Esophagus muscularis mucosa (tissue), 4 donors: ENCODE measurements at regions not wholly inside any gene's neighbourhood (a gene's known extent, or its start where the extent isn't known, plus 50 kb on each side); places are given as distances from the start of the nearest gene placed in this dataset.

Source experiments
- DNase-seq: peaks from one replicate; pipeline ENCODE4 v3.0.0-alpha.2; 2017; ENCODE audit errors: extremely low spot score
- H3K27ac ChIP-seq, 4 donors: fragments of 200-600 bp; sonication (generic); replicated peaks in 1 of 4; 1 replicate in 3 of 4; 2 replicates in 1 of 4; pipeline ENCODE4 v1.5.1; 2016 to 2019; ENCODE audit warnings: mild to moderate bottlenecking in 1 of 4
- H3K27me3 ChIP-seq, 4 donors: fragments of 200-600 bp; sonication (generic); one replicate each; pipeline versions ENCODE4 v1.5.1 to v1.6.0; 2016 to 2019
- H3K36me3 ChIP-seq, 4 donors: fragments of 200-600 bp; sonication (generic); one replicate each; pipeline ENCODE4 v1.5.1; 2016 to 2019
- H3K4me1 ChIP-seq, 4 donors: fragments of 200-600 bp; sonication (generic); one replicate each; pipeline ENCODE4 v1.5.1; 2016 to 2019
- H3K4me3 ChIP-seq, 4 donors: fragments of 200-600 bp; sonication (generic); 1 replicate in 2 of 4; 2 replicates in 2 of 4; pipeline ENCODE4 v1.5.1; 2016 to 2019; ENCODE audit warnings: mild to moderate bottlenecking in 4 of 4, moderate library complexity in 1 of 4
- H3K9me3 ChIP-seq, 4 donors: fragments of 200-600 bp; sonication (generic); 1 replicate in 3 of 4; 2 replicates in 1 of 4; pipeline ENCODE4 v1.5.1; 2016 to 2019
- CTCF ChIP-seq, 3 experiments: fragments of 200-600 bp in 2 of 3; fragments of 450-650 bp in 1 of 3; sonication (generic) in 2 of 3; IDR thresholded peaks; one replicate each; pipeline ENCODE4 v1.5.1; 2017 to 2019; ENCODE audit warnings: antibody characterized with exemption in 3 of 3, mild to moderate bottlenecking in 2 of 3, moderate library complexity in 1 of 3
- EP300 ChIP-seq: sonication (generic); formaldehyde crosslinking; IDR thresholded peaks from one replicate; pipeline ENCODE4 v1.6.1; 2017; ENCODE audit warnings: antibody characterized with exemption
- POLR2A ChIP-seq: fragments of 450-650 bp; IDR thresholded peaks from one replicate; pipeline ENCODE4 v1.6.1; 2017; ENCODE audit warnings: antibody characterized with exemption, moderate library complexity, mild to moderate bottlenecking, low read depth
- POLR2AphosphoS5 ChIP-seq, 2 donors: sonication (generic); formaldehyde crosslinking; IDR thresholded peaks; one replicate each; pipeline ENCODE4 v1.6.1; 2017; ENCODE audit warnings: antibody characterized with exemption in 2 of 2
- WGBS: methylation state at CpG from one replicate; pipeline ENCODE4 v1.1.5; 2018; 5-methylcytosine and 5-hydroxymethylcytosine counted together
- intact Hi-C: fragments of 100-400 bp; cut with DNase I; formaldehyde crosslinking; loops from one replicate; pipeline ENCODE4 v1.15.1; 2023

- Histone ChIP-seq H3K4me3 (no peak overlapping the region), H3K27ac (peak overlapping the region in 3 of 4 donors; percentile 3 to 57 (median 35)), H3K36me3 (no peaks in the 10 kb centered on the region), H3K27me3 (no peaks in the 10 kb centered on the region), H3K9me3 (no peaks in the 10 kb centered on the region), H3K4me1 (peaks cover 0 to 19% (median 11%) of the 10 kb centered on the region in 4 donors)
- intact Hi-C loops: no loop called here
- WGBS: 9% methylated on average over 1 of the region's 1 CpG
- DNase-seq: no peak
- no peak for TF ChIP-seq CTCF (IDR thresholded peaks at IDR 0.05)
- no peak for TF ChIP-seq POLR2A
Observed at GRCh38 chr6:63447134-63447533, 125.1 kb upstream of the LOC128125822 start.

GRCh38 chr6:63448229-63448628, 124.1 kb upstream of the LOC128125822 start:
- Histone ChIP-seq H3K27ac (peak overlapping the region in 1 of 4 donors; percentile 25), H3K4me1 (peaks cover 0 to 19% (median 11%) of the 10 kb centered on the region in 4 donors), H3K4me3 (no peak overlapping the region), H3K27me3 (no peaks in the 10 kb centered on the region), H3K36me3 (no peaks in the 10 kb centered on the region), H3K9me3 (no peaks in the 10 kb centered on the region)
- intact Hi-C loops: no loop called here
- DNase-seq: no peak
- TF ChIP-seq POLR2A: no peak
- no peak for TF ChIP-seq EP300
- no peak for TF ChIP-seq CTCF (IDR thresholded peaks at IDR 0.05)
- TF ChIP-seq POLR2AphosphoS5 (IDR thresholded peaks at IDR 0.05): no peak
- WGBS: 54% methylated on average over 5 of the region's 5 CpGs

GRCh38 chr6:63449714-63450113, 122.6 kb upstream of the LOC128125822 start:
- 74% methylated on average over 2 of the region's 2 CpGs for WGBS
- no peaks in the 10 kb centered on the region for H3K9me3 ChIP-seq
- no peaks in the 10 kb centered on the region for H3K27me3 ChIP-seq
- no peak for DNase-seq
- peaks cover 0 to 19% (median 11%) of the 10 kb centered on the region in 4 donors for H3K4me1 ChIP-seq
- no peak overlapping the region for H3K4me3 ChIP-seq
- H3K27ac ChIP-seq: no peak overlapping the region
- intact Hi-C loops: no loop called here
- no peak for TF ChIP-seq POLR2A
- no peak for TF ChIP-seq POLR2AphosphoS5 (IDR thresholded peaks at IDR 0.05)
- TF ChIP-seq CTCF (IDR thresholded peaks at IDR 0.05): no peak
- no peak for TF ChIP-seq EP300
- no peaks in the 10 kb centered on the region for H3K36me3 ChIP-seq

GRCh38 chr6:63451238-63451637, 121.0 kb upstream of the LOC128125822 start:
- Histone ChIP-seq H3K4me1 (peaks cover 0 to 19% (median 11%) of the 10 kb centered on the region in 4 donors), H3K9me3 (no peaks in the 10 kb centered on the region), H3K27ac (no peak overlapping the region), H3K4me3 (no peak overlapping the region), H3K27me3 (no peaks in the 10 kb centered on the region), H3K36me3 (no peaks in the 10 kb centered on the region)
- TF ChIP-seq POLR2AphosphoS5 (IDR thresholded peaks at IDR 0.05) (no peak), POLR2A (no peak), CTCF (IDR thresholded peaks at IDR 0.05) (no peak), EP300 (no peak)
- intact Hi-C loops: no loop called here
- DNase-seq: no peak

GRCh38 chr6:63452125-63452524, 120.2 kb upstream of the LOC128125822 start:
- Histone ChIP-seq H3K27ac (no peak overlapping the region), H3K36me3 (no peaks in the 10 kb centered on the region), H3K27me3 (no peaks in the 10 kb centered on the region), H3K9me3 (no peaks in the 10 kb centered on the region), H3K4me1 (peaks cover 0 to 13% (median 6%) of the 10 kb centered on the region in 4 donors), H3K4me3 (no peak overlapping the region)
- no peak for DNase-seq
- TF ChIP-seq CTCF (IDR thresholded peaks at IDR 0.05): no peak
- no peak for TF ChIP-seq EP300
- no peak for TF ChIP-seq POLR2A
- no peak for TF ChIP-seq POLR2AphosphoS5 (IDR thresholded peaks at IDR 0.05)
- WGBS: 83% methylated on average over 4 of the region's 4 CpGs
- intact Hi-C loops: no loop called here
